Sigmoid colon (tissue), 6 donors: ENCODE measurements at regions not wholly inside any gene's neighbourhood (a gene's known extent, or its start where the extent isn't known, plus 50 kb on each side); places are given as distances from the start of the nearest gene placed in this dataset.
"Not testable (repeated sequence)": the region's sequence is repeated elsewhere in the genome, so short reads cannot be mapped to it uniquely, and the experiment has no call there.

Experiments used
- DNase-seq: peaks from one replicate; pipeline ENCODE4 v3.0.0-alpha.2; 2019
- H3K27ac ChIP-seq, 4 donors: fragments of 200-600 bp; sonication (generic); one replicate each; pipeline ENCODE4 v1.5.1; 2016 to 2019; ENCODE audit warnings: mild to moderate bottlenecking in 1 of 4
- H3K27me3 ChIP-seq, 3 donors: fragments of 200-600 bp; sonication (generic); one replicate each; pipeline ENCODE4 v1.5.1; 2019; ENCODE audit warnings: mild to moderate bottlenecking in 1 of 3
- H3K36me3 ChIP-seq, 4 donors: fragments of 200-600 bp; sonication (generic); one replicate each; pipeline ENCODE4 v1.5.1; 2016 to 2019
- H3K4me1 ChIP-seq, 4 donors: fragments of 200-600 bp; sonication (generic); one replicate each; pipeline ENCODE4 v1.5.1; 2017 to 2019
- H3K4me3 ChIP-seq, 4 donors: fragments of 200-600 bp; sonication (generic); one replicate each; pipeline ENCODE4 v1.5.1; 2017 to 2019; ENCODE audit warnings: mild to moderate bottlenecking in 2 of 4, moderate library complexity in 1 of 4
- H3K9me3 ChIP-seq, 4 donors: fragments of 200-600 bp in 3 of 4; sonication (generic) in 3 of 4; one replicate each; pipeline versions ENCODE4 v1.5.1 to v1.6.1; 2013 to 2019
- EP300 ChIP-seq, 4 donors: sonication (generic); formaldehyde crosslinking; IDR thresholded peaks; one replicate each; pipeline ENCODE4 v1.6.1; 2017; ENCODE audit warnings: antibody characterized with exemption in 4 of 4
- POLR2A ChIP-seq, 2 donors: fragments of 450-650 bp; IDR thresholded peaks; one replicate each; pipeline ENCODE4 v1.6.1; 2016; ENCODE audit warnings: antibody characterized with exemption in 2 of 2, mild to moderate bottlenecking in 2 of 2, moderate library complexity in 2 of 2
- POLR2AphosphoS5 ChIP-seq, 4 donors: sonication (generic); formaldehyde crosslinking; IDR thresholded peaks; one replicate each; pipeline ENCODE4 v1.6.1; 2017; ENCODE audit warnings: antibody characterized with exemption in 4 of 4
- WGBS, 2 donors: extraction: QIAGEN DNeasy Blood & Tissue Kit; methylation state at CpG; one replicate each; pipeline ENCODE4 v1.1.7; 2013; 5-methylcytosine and 5-hydroxymethylcytosine counted together
- intact Hi-C: fragments of 100-400 bp; cut with DNase I; formaldehyde crosslinking; loops from one replicate; pipeline ENCODE4 v1.15.1; 2023
- TF ChIP-seq, protein P1 (sequence below), 4 experiments: fragments of 450-650 bp in 3 of 4; fragments of 200-600 bp in 1 of 4; IDR thresholded peaks; one replicate each; pipeline ENCODE4 v1.5.1; 2016 to 2019; ENCODE audit warnings: antibody characterized with exemption in 4 of 4, mild to moderate bottlenecking in 3 of 4, moderate library complexity in 2 of 4
- donor health status: healthy with polysubstance abuse.
- donor health status: healthy.

DNA sequence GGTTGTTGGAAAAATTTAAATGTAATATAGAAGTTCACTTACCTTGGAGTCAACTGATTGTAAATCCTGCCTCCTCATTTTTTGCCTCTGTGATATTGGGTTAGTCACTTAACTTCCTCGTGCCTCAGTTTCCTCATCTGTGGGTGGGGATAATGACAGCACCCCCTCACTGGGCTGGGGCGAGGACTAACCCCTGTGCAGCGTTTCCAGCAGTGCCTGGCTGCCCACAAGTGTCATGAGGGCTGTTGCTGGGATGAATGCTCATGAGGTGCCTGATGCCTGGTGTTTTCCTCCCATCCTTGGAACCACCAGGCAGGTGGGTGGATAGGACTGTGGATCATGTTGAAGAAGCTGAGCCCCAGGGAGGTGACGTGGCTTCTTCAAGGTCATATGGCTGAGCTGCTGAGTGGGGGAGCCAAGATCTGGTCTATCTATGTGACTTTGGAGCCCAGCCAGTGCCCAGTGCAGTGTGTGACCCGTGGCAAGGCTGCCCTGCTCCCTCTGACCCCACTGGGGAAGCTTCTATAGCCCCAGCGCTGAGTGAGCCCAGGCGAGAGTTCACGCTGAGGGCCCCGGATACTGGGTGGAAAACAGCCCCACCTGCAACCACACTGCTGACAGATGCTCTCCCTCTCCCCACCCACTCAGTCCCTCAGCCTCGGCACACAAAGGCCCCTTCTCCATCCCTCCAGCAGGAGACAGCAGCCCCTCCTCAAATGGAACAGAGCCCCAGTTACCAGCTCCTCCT is 446.0 kb downstream of the PTPRU start:
- no peak overlapping the region for H3K27ac ChIP-seq
- DNase-seq: no peak
- H3K27me3 ChIP-seq: peaks cover 0 to 26% (median 12%) of the 10 kb centered on the region in 3 donors
- 44 to 59% methylated on average over 10 of the region's 10 CpGs for WGBS, 2 donors
- H3K4me3 ChIP-seq: no peak overlapping the region
- no peak for TF ChIP-seq POLR2A (IDR thresholded peaks at IDR 0.05)
- TF ChIP-seq, protein P1, sequence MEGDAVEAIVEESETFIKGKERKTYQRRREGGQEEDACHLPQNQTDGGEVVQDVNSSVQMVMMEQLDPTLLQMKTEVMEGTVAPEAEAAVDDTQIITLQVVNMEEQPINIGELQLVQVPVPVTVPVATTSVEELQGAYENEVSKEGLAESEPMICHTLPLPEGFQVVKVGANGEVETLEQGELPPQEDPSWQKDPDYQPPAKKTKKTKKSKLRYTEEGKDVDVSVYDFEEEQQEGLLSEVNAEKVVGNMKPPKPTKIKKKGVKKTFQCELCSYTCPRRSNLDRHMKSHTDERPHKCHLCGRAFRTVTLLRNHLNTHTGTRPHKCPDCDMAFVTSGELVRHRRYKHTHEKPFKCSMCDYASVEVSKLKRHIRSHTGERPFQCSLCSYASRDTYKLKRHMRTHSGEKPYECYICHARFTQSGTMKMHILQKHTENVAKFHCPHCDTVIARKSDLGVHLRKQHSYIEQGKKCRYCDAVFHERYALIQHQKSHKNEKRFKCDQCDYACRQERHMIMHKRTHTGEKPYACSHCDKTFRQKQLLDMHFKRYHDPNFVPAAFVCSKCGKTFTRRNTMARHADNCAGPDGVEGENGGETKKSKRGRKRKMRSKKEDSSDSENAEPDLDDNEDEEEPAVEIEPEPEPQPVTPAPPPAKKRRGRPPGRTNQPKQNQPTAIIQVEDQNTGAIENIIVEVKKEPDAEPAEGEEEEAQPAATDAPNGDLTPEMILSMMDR (IDR thresholded peaks at IDR 0.05): no peak
- no peak for TF ChIP-seq POLR2AphosphoS5 (IDR thresholded peaks at IDR 0.05)
- no peak for TF ChIP-seq EP300 (IDR thresholded peaks at IDR 0.05)
- intact Hi-C loops: no loop called here
- H3K9me3 ChIP-seq: no peaks in the 10 kb centered on the region
- H3K36me3 ChIP-seq: no peaks in the 10 kb centered on the region
- H3K4me1 ChIP-seq: peaks cover 0 to 12% (median 6%) of the 10 kb centered on the region in 4 donors

DNA sequence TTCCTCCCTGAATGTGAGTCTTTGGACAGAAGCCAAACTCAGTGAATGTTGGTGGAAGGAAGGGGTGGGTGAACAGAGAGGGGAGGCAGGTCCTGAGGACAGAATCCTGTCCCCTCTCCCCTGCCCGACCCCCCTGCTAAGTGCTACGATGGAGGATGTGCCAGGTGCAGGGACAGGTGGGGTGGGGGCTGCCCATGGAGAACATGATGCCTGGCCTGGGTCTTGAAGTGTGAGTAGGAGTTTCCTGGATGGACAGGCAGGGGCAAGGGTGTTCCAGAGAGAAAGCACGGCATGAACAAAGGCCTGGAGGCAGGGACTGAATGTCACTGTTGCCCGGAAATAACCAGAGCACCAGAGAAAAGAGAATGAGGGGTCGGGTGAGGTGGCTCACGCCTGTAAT is 445.1 kb downstream of the PTPRU start:
- WGBS, 2 donors: 59 to 78% methylated on average over 6 of the region's 6 CpGs
- DNase-seq: not testable (repeated sequence)

DNA sequence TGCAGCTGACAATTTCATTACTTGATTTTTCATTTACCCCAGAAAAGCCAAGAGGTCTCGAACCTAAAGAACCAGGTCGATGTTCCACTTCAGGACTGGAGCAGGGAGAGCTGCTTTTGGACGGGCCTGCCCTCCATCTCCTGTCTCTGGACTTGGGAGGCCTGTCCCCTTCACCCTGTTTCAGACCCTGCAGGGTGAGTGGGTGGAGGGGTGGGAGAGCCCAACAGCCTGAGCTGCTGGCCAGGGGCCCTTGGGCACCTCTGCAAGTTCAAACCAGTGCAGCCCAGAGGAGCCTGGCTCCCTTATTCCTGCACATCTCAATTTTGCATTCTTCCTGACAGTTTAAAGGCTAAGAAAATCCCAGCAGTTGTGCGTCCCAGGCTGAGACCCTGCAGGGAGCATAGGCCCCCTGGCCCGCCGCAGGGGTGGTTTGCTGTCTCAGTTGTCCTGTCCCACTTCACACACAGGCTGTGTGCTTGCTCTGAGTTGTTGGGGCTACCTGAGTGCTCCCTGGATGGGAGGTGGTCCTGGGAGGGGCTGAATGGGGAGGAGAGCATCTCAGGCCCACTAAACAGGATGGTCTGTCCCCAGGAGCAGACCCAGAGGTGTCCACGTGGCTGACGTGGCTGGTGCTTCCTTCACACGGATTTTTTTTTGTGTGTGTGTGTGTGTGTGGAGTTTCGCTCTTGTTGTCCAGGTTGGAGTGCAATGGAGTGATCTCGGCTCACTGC is 443.7 kb downstream of the PTPRU start:
- DNase-seq: no peak
- Histone ChIP-seq H3K4me3 (no peak overlapping the region), H3K9me3 (no peaks in the 10 kb centered on the region), H3K36me3 (no peaks in the 10 kb centered on the region), H3K4me1 (peaks cover 0 to 12% (median 6%) of the 10 kb centered on the region in 4 donors), H3K27me3 (peaks cover 0 to 17% (median 7%) of the 10 kb centered on the region in 3 donors), H3K27ac (no peak overlapping the region)
- TF ChIP-seq EP300 (IDR thresholded peaks at IDR 0.05) (no peak), POLR2A (IDR thresholded peaks at IDR 0.05) (no peak)
- TF ChIP-seq, protein P1 (IDR thresholded peaks at IDR 0.05): no peak
- intact Hi-C loops: no loop called here
- 76 to 86% methylated on average over 11 of the region's 11 CpGs for WGBS, 2 donors

More for the DNA sequence above, 445.1 kb downstream of the PTPRU start:
- H3K4me3 ChIP-seq, H3K27ac ChIP-seq, intact Hi-C loops, H3K9me3 ChIP-seq, H3K36me3 ChIP-seq: not testable (repeated sequence)
- Histone ChIP-seq H3K4me1 (peaks cover 0 to 12% (median 6%) of the 10 kb centered on the region in 4 donors), H3K27me3 (peaks cover 0 to 26% (median 12%) of the 10 kb centered on the region in 3 donors)

DNA sequence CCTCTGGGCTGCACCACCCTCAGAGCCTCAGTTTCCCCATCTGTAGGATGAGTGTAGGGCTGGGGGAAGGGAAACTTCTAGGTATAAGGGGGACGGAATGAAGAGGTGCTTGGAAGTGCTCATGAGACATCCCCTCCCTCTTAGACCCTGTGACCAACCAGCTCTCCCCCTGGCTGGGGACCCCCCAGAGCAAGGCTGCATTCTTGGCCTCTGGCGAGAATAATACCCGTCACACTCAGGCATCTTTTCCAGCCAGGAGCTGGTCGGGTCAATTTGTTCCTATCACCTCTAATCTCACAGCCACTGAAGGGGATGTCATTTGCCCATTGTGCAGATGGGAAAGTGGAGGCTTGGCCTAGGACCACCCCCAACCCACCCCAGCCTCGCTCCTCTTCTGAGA is 443.0 kb downstream of the PTPRU start:
- intact Hi-C loops: no loop called here
- WGBS, 2 donors: 79 to 94% methylated on average over 5 of the region's 5 CpGs
- H3K36me3 ChIP-seq: no peaks in the 10 kb centered on the region
- DNase-seq: no peak
- H3K9me3 ChIP-seq: no peaks in the 10 kb centered on the region
- H3K4me1 ChIP-seq: peaks cover 0 to 12% (median 6%) of the 10 kb centered on the region in 4 donors
- no peak overlapping the region for H3K27ac ChIP-seq
- peaks cover 0 to 12% (median under 1%) of the 10 kb centered on the region in 3 donors for H3K27me3 ChIP-seq
- TF ChIP-seq, protein P1 (IDR thresholded peaks at IDR 0.05): no peak
- no peak for TF ChIP-seq POLR2A (IDR thresholded peaks at IDR 0.05)
- no peak for TF ChIP-seq POLR2AphosphoS5 (IDR thresholded peaks at IDR 0.05)
- no peak for TF ChIP-seq EP300 (IDR thresholded peaks at IDR 0.05)
- H3K4me3 ChIP-seq: no peak overlapping the region
